K562 (cell line): ENCODE measurements at regions not wholly inside any gene's neighbourhood (a gene's known extent, or its start where the extent isn't known, plus 50 kb on each side); places are given as distances from the start of the nearest gene placed in this dataset.
A peak's percentile ranks its signal among the peaks of the same experiment; 100 is the strongest.

Experiments used
- ATAC-seq: fragments of 200-7000 bp; cut with Tn5 transposase; 3 replicates; pipeline ENCODE4 v1.9.1; 2020; ENCODE audit warnings: moderate library complexity
- BruUV-seq: library from RNA; stranded (reverse); fragments of 400-500 nt; replicated peaks from 2 replicates; lab custom pipeline; 2021; lab: Mats Ljungman, UMichigan
- CTCF ChIA-PET: fragments of 300-600 bp; formaldehyde crosslinking; extraction: SDS; loops from one replicate; lab custom pipeline; 2021; ENCODE audit warnings: low intra/inter-chr PET ratio; lab: Yijun Ruan, JAX
- POLR2A ChIA-PET: fragments of 300-600, 350-650 bp; sonication (Branson Sonifier 250); formaldehyde crosslinking; extraction: SDS; loops from one replicate; lab custom pipeline; 2021; ENCODE audit warnings: antibody characterized with exemption, inconsistent platforms; lab: Yijun Ruan, JAX
- DNase-seq, 4 experiments: peaks; one replicate each; pipeline versions ENCODE4 v3.0.0 to v3.0.0-alpha.2; 2011 to 2018; ENCODE audit warnings: low spot score in 3 of 4, mixed read lengths in 3 of 4; ENCODE audit errors: extremely low read depth in 1 of 4
- FAIRE-seq: peaks from 2 replicates; lab custom pipeline; 2011; peaks lifted over from hg19 to GRCh38; lab: Jason Lieb, UNC
- H2AFZ ChIP-seq: 2 replicates; pipeline ENCODE4 v1.6.0; 2011; ENCODE audit warnings: low read depth, low read length, control low read depth, inconsistent platforms
- H3K27ac ChIP-seq: fragments of 200-600 bp; 3 replicates; pipeline ENCODE4 v1.8.0; 2011; ENCODE audit warnings: low read depth, mild to moderate bottlenecking, control low read depth, inconsistent platforms, low read length, moderate library complexity, mixed read lengths; ENCODE audit errors: extremely low read depth
- H3K27me3 ChIP-seq, 2 experiments: fragments of 300-600 bp in 1 of 2; 2 replicates in 1 of 2; 3 replicates in 1 of 2; pipeline versions ENCODE4 v1.6.0 to v1.8.0; 2011; ENCODE audit warnings: inconsistent platforms in 2 of 2, low read length in 2 of 2, mild to moderate bottlenecking in 1 of 2, mixed read lengths in 1 of 2, moderate library complexity in 1 of 2; ENCODE audit not compliant: control insufficient read depth in 2 of 2, insufficient read depth in 2 of 2
- H3K36me3 ChIP-seq: fragments of 300-600 bp; 3 replicates; pipeline ENCODE4 v1.8.0; 2011; ENCODE audit warnings: mild to moderate bottlenecking, low read length, inconsistent platforms; ENCODE audit not compliant: control insufficient read depth, insufficient read depth
- H3K4me1 ChIP-seq, 2 experiments: fragments of 200-600 bp in 1 of 2; replicated peaks in 1 of 2; 2 replicates in 1 of 2; 3 replicates in 1 of 2; pipeline versions ENCODE4 v1.5.1 to v1.8.0; 2011; ENCODE audit warnings: inconsistent platforms in 2 of 2, low read length in 2 of 2, mild to moderate bottlenecking in 1 of 2, mixed read lengths in 1 of 2, moderate library complexity in 1 of 2; ENCODE audit not compliant: control insufficient read depth in 2 of 2, insufficient read depth in 2 of 2
- H3K4me2 ChIP-seq: 2 replicates; pipeline ENCODE4 v1.6.1; 2011; ENCODE audit warnings: low read length, control low read depth, inconsistent platforms, mixed read lengths; ENCODE audit not compliant: insufficient read depth
- H3K4me3 ChIP-seq: fragments of 200-600 bp; sonication (generic), shearing (Covaris generic); 2 replicates; pipeline ENCODE4 v1.5.1; 2016; ENCODE audit warnings: control low read depth, inconsistent platforms
- H3K79me2 ChIP-seq: fragments of 200-600 bp; 3 replicates; pipeline ENCODE4 v1.8.0; 2011; ENCODE audit warnings: low read length, inconsistent platforms; ENCODE audit not compliant: control insufficient read depth, insufficient read depth
- H3K9ac ChIP-seq, 2 experiments: 2 replicates each; pipeline versions ENCODE4 v1.6.0 to v1.6.1; 2011; ENCODE audit warnings: low read depth in 2 of 2, low read length in 2 of 2, control low read depth in 1 of 2, inconsistent platforms in 1 of 2, mild to moderate bottlenecking in 1 of 2, mixed read lengths in 1 of 2; ENCODE audit not compliant: insufficient read depth in 1 of 2
- H3K9me1 ChIP-seq: one replicate; pipeline ENCODE4 v1.6.0; 2011; ENCODE audit warnings: inconsistent platforms, mild to moderate bottlenecking, low read length, moderate library complexity; ENCODE audit not compliant: control insufficient read depth, insufficient read depth
- H3K9me3 ChIP-seq: replicated peaks from 2 replicates; pipeline ENCODE4 v1.5.1; 2011; ENCODE audit warnings: low read depth, low read length, inconsistent platforms; ENCODE audit not compliant: control insufficient read depth, insufficient read depth
- H4K20me1 ChIP-seq: replicated peaks from 2 replicates; pipeline ENCODE4 v1.6.1; 2011; ENCODE audit warnings: low read length, inconsistent platforms, mixed read lengths; ENCODE audit not compliant: control insufficient read depth, insufficient read depth
- NCOR1 ChIP-seq: fragments of 450-650 bp; IDR thresholded peaks from 2 replicates; pipeline ENCODE4 v1.6.1; 2016; ENCODE audit warnings: mild to moderate bottlenecking, moderate library complexity
- ZNF668 ChIP-seq: fragments of 250-450 bp; sonication (Bioruptor Pico); IDR thresholded peaks from 2 replicates; pipeline ENCODE4 v1.8.0; 2022; ENCODE audit warnings: mild to moderate bottlenecking, inconsistent platforms
- WGBS: fragments of 100-300 bp; shearing (Covaris generic); methylation state at CpG from one replicate; pipeline ENCODE4 v1.1.6; 2016; ENCODE audit warnings: low coverage, mixed read lengths; ENCODE audit not compliant: insufficient coverage; ENCODE audit errors: missing lambda C conversion rate; 5-methylcytosine and 5-hydroxymethylcytosine counted together
- in situ Hi-C: fragments of 300-500 bp; cut with MboI; formaldehyde crosslinking; loops from 4 replicates; pipeline ENCODE4 v1.15.0; 2018; ENCODE audit warnings: inconsistent platforms, mixed read lengths
- intact Hi-C: fragments of 100-400 bp; cut with micrococcal nuclease; formaldehyde crosslinking; loops from 2 replicates; pipeline ENCODE4 v1.14.2; 2022
- TF ChIP-seq, protein P1 (sequence below), 2 experiments: fragments of 450-650 bp; formaldehyde crosslinking in 1 of 2; IDR thresholded peaks; 2 replicates each; pipeline versions ENCODE4 v1.4.0 to v1.6.1; 2014 to 2020; ENCODE audit warnings: mild to moderate bottlenecking in 2 of 2, borderline replicate concordance in 1 of 2, low read depth in 1 of 2

DNA sequence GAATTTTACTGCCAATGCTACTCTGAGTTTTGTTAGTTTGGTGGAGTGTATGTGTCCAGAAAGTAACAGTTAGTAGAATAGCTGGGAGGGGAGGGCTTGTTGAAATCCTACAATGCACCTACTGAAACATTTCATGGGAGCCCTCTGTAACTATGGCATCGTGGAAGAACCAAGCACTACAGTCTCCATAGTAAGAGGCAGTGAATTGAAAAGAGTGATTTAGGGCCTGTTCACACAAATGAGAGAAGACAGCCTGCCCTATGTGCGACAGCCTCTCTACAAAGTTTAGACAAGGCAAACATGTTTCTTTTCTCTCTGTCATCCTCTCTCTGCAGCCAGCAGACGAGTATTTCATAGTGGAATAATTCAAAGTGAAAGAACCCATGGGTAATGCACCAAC lies 676.6 kb downstream of the BRINP1 start:
- Histone ChIP-seq H3K36me3 (no peaks in the 10 kb centered on the region), H3K79me2 (no peaks in the 10 kb centered on the region), H3K27ac (no peak overlapping the region), H4K20me1 (no peaks in the 10 kb centered on the region), H3K9me3 (no peaks in the 10 kb centered on the region; the same call in 1 of the 2 replicates), H3K4me2 (no peak overlapping the region), H3K4me3 (no peak overlapping the region), H2AFZ (no peak overlapping the region), H3K27me3 (no peaks in the 10 kb centered on the region), H3K9me1 (no peaks in the 10 kb centered on the region), H3K4me1 (no peaks in the 10 kb centered on the region), H3K9ac (no peak overlapping the region)
- BruUV-seq: no TSS peak
- TF ChIP-seq NCOR1: no peak
- no peak for ATAC-seq
- FAIRE-seq: no peak
- 0% methylated on average over 3 of the region's 3 CpGs for WGBS
- in situ Hi-C loops (no loop called here), intact Hi-C loops (no loop called here)
- ChIA-PET POLR2A (no interaction called here), CTCF (no interaction called here)
- no peak for DNase-seq

GRCh38 chr9:118693645-118694044 lies 675.6 kb downstream of the BRINP1 start:
- intact Hi-C loops (no loop called here), in situ Hi-C loops (no loop called here)
- Histone ChIP-seq H3K4me3 (no peak overlapping the region), H3K9me3 (no peaks in the 10 kb centered on the region; the same call in 1 of the 2 replicates), H3K79me2 (no peaks in the 10 kb centered on the region), H3K4me1 (no peaks in the 10 kb centered on the region), H3K4me2 (no peak overlapping the region), H3K27ac (no peak overlapping the region), H3K36me3 (no peaks in the 10 kb centered on the region), H3K9ac (no peak overlapping the region), H3K9me1 (no peaks in the 10 kb centered on the region), H2AFZ (no peak overlapping the region), H3K27me3 (no peaks in the 10 kb centered on the region), H4K20me1 (no peaks in the 10 kb centered on the region)
- no TSS peak for BruUV-seq
- FAIRE-seq: no peak
- WGBS: 4% methylated on average over 2 of the region's 2 CpGs
- POLR2A ChIA-PET: no interaction called here
- no peak for DNase-seq
- ATAC-seq: no peak
- CTCF ChIA-PET: no interaction called here
- no peak for TF ChIP-seq ZNF668 (CRISPR knock-in tag)
- TF ChIP-seq, protein P1, sequence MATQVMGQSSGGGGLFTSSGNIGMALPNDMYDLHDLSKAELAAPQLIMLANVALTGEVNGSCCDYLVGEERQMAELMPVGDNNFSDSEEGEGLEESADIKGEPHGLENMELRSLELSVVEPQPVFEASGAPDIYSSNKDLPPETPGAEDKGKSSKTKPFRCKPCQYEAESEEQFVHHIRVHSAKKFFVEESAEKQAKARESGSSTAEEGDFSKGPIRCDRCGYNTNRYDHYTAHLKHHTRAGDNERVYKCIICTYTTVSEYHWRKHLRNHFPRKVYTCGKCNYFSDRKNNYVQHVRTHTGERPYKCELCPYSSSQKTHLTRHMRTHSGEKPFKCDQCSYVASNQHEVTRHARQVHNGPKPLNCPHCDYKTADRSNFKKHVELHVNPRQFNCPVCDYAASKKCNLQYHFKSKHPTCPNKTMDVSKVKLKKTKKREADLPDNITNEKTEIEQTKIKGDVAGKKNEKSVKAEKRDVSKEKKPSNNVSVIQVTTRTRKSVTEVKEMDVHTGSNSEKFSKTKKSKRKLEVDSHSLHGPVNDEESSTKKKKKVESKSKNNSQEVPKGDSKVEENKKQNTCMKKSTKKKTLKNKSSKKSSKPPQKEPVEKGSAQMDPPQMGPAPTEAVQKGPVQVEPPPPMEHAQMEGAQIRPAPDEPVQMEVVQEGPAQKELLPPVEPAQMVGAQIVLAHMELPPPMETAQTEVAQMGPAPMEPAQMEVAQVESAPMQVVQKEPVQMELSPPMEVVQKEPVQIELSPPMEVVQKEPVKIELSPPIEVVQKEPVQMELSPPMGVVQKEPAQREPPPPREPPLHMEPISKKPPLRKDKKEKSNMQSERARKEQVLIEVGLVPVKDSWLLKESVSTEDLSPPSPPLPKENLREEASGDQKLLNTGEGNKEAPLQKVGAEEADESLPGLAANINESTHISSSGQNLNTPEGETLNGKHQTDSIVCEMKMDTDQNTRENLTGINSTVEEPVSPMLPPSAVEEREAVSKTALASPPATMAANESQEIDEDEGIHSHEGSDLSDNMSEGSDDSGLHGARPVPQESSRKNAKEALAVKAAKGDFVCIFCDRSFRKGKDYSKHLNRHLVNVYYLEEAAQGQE (IDR thresholded peaks at IDR 0.05; ENCODE audit: borderline replicate concordance): peak; percentile 26; the same call in 1 of the 2 replicates
- TF ChIP-seq, protein P1 (CRISPR knock-in tag; IDR thresholded peaks at IDR 0.05; ENCODE audit: low read depth): no peak
